ENCODE measurements at regions not wholly inside any gene's neighbourhood (a gene's known extent, or its start where the extent isn't known, plus 50 kb on each side); places are given as distances from the start of the nearest gene placed in this dataset.

GRCh38 chr5:10125116-10125515, 124.6 kb downstream of the ATPSCKMT start:
- TF ChIP-seq POLR2A (IDR thresholded peaks at IDR 0.05) (no peak), CTCF (IDR thresholded peaks at IDR 0.05 in 8 of 11, conservative IDR thresholded peaks at IDR 0.05 in 3 of 11) (no peak), POLR2AphosphoS5 (IDR thresholded peaks at IDR 0.05) (no peak)
